ENCODE measurements at regions not wholly inside any gene's neighbourhood (a gene's known extent, or its start where the extent isn't known, plus 50 kb on each side); places are given as distances from the start of the nearest gene placed in this dataset.

GRCh38 chr1:201693890-201694607 lies 134.9 kb upstream of the IPO9 start:
- no peak overlapping the region for H3K4me3 ChIP-seq (ENCODE audit: extremely low read depth in 1 of 4, insufficient read depth in 2 of 4, low read depth in 3 of 4, low read length in 4 of 4)
- no peak overlapping the region for H4K8ac ChIP-seq (ENCODE audit: extremely low read depth, insufficient read depth, low read length)

More at GRCh38 chr1:201693890-201694607, 134.9 kb upstream of the IPO9 start:
- 0 out of 4 replicates have a peak, but pooled peaks cover 0 to 11% of the 10 kb centered on the region in 2 experiments for H3K79me2 ChIP-seq (ENCODE audit: control insufficient read depth in 1 of 2, insufficient read depth in 2 of 2, low read length in 2 of 2)
- no peaks in the 10 kb centered on the region for H4K20me1 ChIP-seq (replicated peaks in 1 of 2; ENCODE audit: control insufficient read depth in 1 of 2, insufficient read depth in 2 of 2, low read length in 2 of 2)
- peak in 1 of 2 experiments; percentile 71 for DNase-seq (ENCODE audit: low read depth in 1 of 2, low spot score in 2 of 2)
- peak overlapping the region; percentile 3 to 14; a peak in 1 of 4 replicates for H3K4me2 ChIP-seq (ENCODE audit: insufficient read depth in 1 of 2, low read depth in 2 of 2, low read length in 2 of 2)
- no peak overlapping the region for H3K9ac ChIP-seq (replicated peaks in 1 of 4; ENCODE audit: extremely low read depth in 1 of 4, low read depth in 3 of 4, low read length in 3 of 4)
- WGBS, 2 experiments (ENCODE audit: extremely low coverage in 1 of 2, insufficient coverage in 1 of 2, insufficient read length in 1 of 2, insufficient replicate concordance in 2 of 2, low coverage in 1 of 2, low lambda C conversion rate in 2 of 2, missing lambda C conversion rate in 1 of 2) = 64% methylated on average over 8 of the region's 8 CpGs; no CpG with 5 or more reads in 1 of the 2 experiments
- no peak overlapping the region for H2AFZ ChIP-seq (ENCODE audit: low read length)
- no peaks in the 10 kb centered on the region for H3K23me2 ChIP-seq (ENCODE audit: low read depth, low read length)
- no peak overlapping the region for H2BK12ac ChIP-seq (ENCODE audit: low read depth, low read length)
- no peak overlapping the region for H2BK20ac ChIP-seq (ENCODE audit: low read length)
- ChIA-PET CTCF (ENCODE audit: partially characterized antibody) (interaction anchor here (0.6 to 5.4 kb wide), 13 partner anchors 9 to 163 kb away, joined by 3 to 54 read pairs (median 6); no protein-coding TSS in a partner anchor), POLR2A (ENCODE audit: partially characterized antibody) (interaction anchor here (1.3 kb wide), 1 partner anchor 45 kb away, joined by 3 read pairs; no protein-coding TSS in a partner anchor)
- H3K27me3 ChIP-seq (replicated peaks in 1 of 4; ENCODE audit: control insufficient read depth in 3 of 4, extremely low read depth in 1 of 4, insufficient read depth in 3 of 4, low read length in 3 of 4) = no peaks in the 10 kb centered on the region
- H2BK15ac ChIP-seq (ENCODE audit: low read length) = no peak overlapping the region
- no peak overlapping the region for H4K91ac ChIP-seq (replicated peaks; ENCODE audit: insufficient read length, low read length)
- no peaks in the 10 kb centered on the region for H3K9me3 ChIP-seq (ENCODE audit: insufficient read depth in 2 of 2, low read depth in 1 of 2, low read length in 1 of 2)
- no peak overlapping the region for H3K56ac ChIP-seq (replicated peaks; ENCODE audit: insufficient read length, low read depth, low read length)
- TF ChIP-seq KDM5A (IDR thresholded peaks at IDR 0.05; ENCODE audit: low read length) = no peak
- TF ChIP-seq SIN3A (conservative IDR thresholded peaks at IDR 0.05 in 1 of 2, IDR thresholded peaks at IDR 0.05 in 1 of 2; ENCODE audit: low read depth in 1 of 2, low read length in 2 of 2) = 0 out of 4 replicates have a peak, but pooled peaks of 1 of the 2 experiments have one; percentile 25
- H3K27ac ChIP-seq (ENCODE audit: low read depth, low read length) = no peak overlapping the region
- H2BK5ac ChIP-seq (ENCODE audit: low read depth, low read length) = no peak overlapping the region
- no peak overlapping the region for H3K23ac ChIP-seq (ENCODE audit: insufficient read length)
- no peaks in the 10 kb centered on the region for H3K36me3 ChIP-seq (ENCODE audit: control insufficient read depth in 2 of 4, insufficient read depth in 4 of 4, low read length in 3 of 4)
- H3K4ac ChIP-seq (replicated peaks; ENCODE audit: insufficient read length, low read depth, low read length) = no peak overlapping the region
- no peak overlapping the region for H4K5ac ChIP-seq (ENCODE audit: insufficient read length, low read depth, low read length)
- no peak for FAIRE-seq
- H2BK120ac ChIP-seq (replicated peaks; ENCODE audit: low read depth, low read length) = peak overlapping the region; percentile 43
- H3K18ac ChIP-seq (ENCODE audit: extremely low read depth, low read length) = no peak overlapping the region
- 0 out of 2 replicates have a peak overlapping the region, but pooled peaks have one; percentile 41 for H2AK5ac ChIP-seq (ENCODE audit: low read depth, low read length)
- no peak overlapping the region for H3K14ac ChIP-seq (ENCODE audit: insufficient read length)
- peaks cover 16 to 24% (median 19%) of the 10 kb centered on the region in 4 experiments for H3K4me1 ChIP-seq (replicated peaks in 1 of 4; ENCODE audit: control insufficient read depth in 3 of 4, insufficient read depth in 4 of 4, low read length in 3 of 4)
- H3K79me1 ChIP-seq (ENCODE audit: low read depth, low read length) = peaks cover 9% of the 10 kb centered on the region

All from H1 (cell line).